Panc1 (cell line): ENCODE measurements at regions not wholly inside any gene's neighbourhood (a gene's known extent, or its start where the extent isn't known, plus 50 kb on each side); places are given as distances from the start of the nearest gene placed in this dataset.

Experiments used
- ATAC-seq: fragments of 200-7000 bp; cut with Tn5 transposase; 2 replicates; pipeline ENCODE4 v1.9.1; 2020; ENCODE audit warnings: mild to moderate bottlenecking, moderate library complexity
- BruUV-seq: library from RNA; stranded (reverse); fragments of 400-500 nt; replicated peaks from 2 replicates; lab custom pipeline; 2021; lab: Mats Ljungman, UMichigan
- CTCF ChIA-PET: fragments of 300-600 bp; sonication (Branson Sonifier 250); formaldehyde crosslinking; loops from one replicate; lab custom pipeline; 2022; ENCODE audit warnings: antibody characterized with exemption; lab: Charles Lee
- POLR2A ChIA-PET: fragments of 300-600 bp; sonication (Branson Sonifier 250); formaldehyde crosslinking; loops from one replicate; lab custom pipeline; 2022; ENCODE audit warnings: antibody characterized with exemption; lab: Charles Lee
- DNase-seq: peaks from one replicate; pipeline ENCODE4 v3.0.0-alpha.2; 2010; ENCODE audit warnings: low read depth, low spot score
- H3K27ac ChIP-seq: 2 replicates; pipeline ENCODE4 v1.5.1; 2011; ENCODE audit warnings: mild to moderate bottlenecking, low read length, inconsistent platforms
- H3K27me3 ChIP-seq: fragments of 200-500 bp; sonication (Bioruptor generic); 2 replicates; pipeline ENCODE4 v1.6.0; 2014; ENCODE audit warnings: low read length, inconsistent platforms; ENCODE audit not compliant: control insufficient read depth, insufficient read depth
- H3K36me3 ChIP-seq: fragments of 200-500 bp; sonication (Bioruptor generic); 2 replicates; pipeline ENCODE4 v1.5.1; 2014; ENCODE audit warnings: inconsistent platforms, mild to moderate bottlenecking, low read length, moderate library complexity; ENCODE audit not compliant: control insufficient read depth, insufficient read depth
- H3K4me1 ChIP-seq: 2 replicates; pipeline ENCODE4 v1.5.1; 2011; ENCODE audit warnings: inconsistent platforms, mild to moderate bottlenecking, low read length, moderate library complexity; ENCODE audit not compliant: control insufficient read depth, insufficient read depth
- H3K4me3 ChIP-seq, 2 experiments: 2 replicates each; pipeline ENCODE4 v1.5.1; 2011 to 2012; ENCODE audit warnings: low read depth in 2 of 2, low read length in 2 of 2, mild to moderate bottlenecking in 2 of 2, inconsistent platforms in 1 of 2, moderate library complexity in 1 of 2
- H3K9me3 ChIP-seq: fragments of 200-500 bp; sonication (Bioruptor generic); 2 replicates; pipeline ENCODE4 v1.5.1; 2014; ENCODE audit warnings: low read depth, mild to moderate bottlenecking, inconsistent platforms, low read length, moderate library complexity; ENCODE audit not compliant: control insufficient read depth, insufficient read depth
- POLR2AphosphoS5 ChIP-seq: IDR thresholded peaks from 2 replicates; pipeline ENCODE4 v1.6.1; 2012; ENCODE audit warnings: mild to moderate bottlenecking, low read depth, low read length, moderate library complexity
- SIN3A ChIP-seq: IDR thresholded peaks from 2 replicates; pipeline ENCODE4 v1.6.1; 2012; ENCODE audit warnings: low read depth, mild to moderate bottlenecking, low read length, moderate library complexity, borderline replicate concordance; ENCODE audit not compliant: insufficient read depth
- TCF7L2 ChIP-seq: IDR thresholded peaks from 2 replicates; pipeline ENCODE4 v1.6.1; 2011; ENCODE audit warnings: mild to moderate bottlenecking, low read depth, low read length, inconsistent platforms
- in situ Hi-C: cut with HindIII; loops from 2 replicates; pipeline ENCODE4 v1.10.0; 2016; ENCODE audit warnings: low sequenced_read_pairs, low pct_unique_long_range_greater_than_20kb
- intact Hi-C: fragments of 100-400 bp; cut with micrococcal nuclease; formaldehyde crosslinking; loops from one replicate; pipeline ENCODE4 v1.10.0; 2022; ENCODE audit not compliant: unreplicated experiment
- TF ChIP-seq, protein P1 (sequence below), 2 experiments: IDR thresholded peaks; 2 replicates each; pipeline ENCODE4 v1.6.1; 2011 to 2012; ENCODE audit warnings: low read depth in 2 of 2, control low read depth in 1 of 2, low read length in 1 of 2, mild to moderate bottlenecking in 1 of 2, moderate library complexity in 1 of 2; ENCODE audit not compliant: insufficient read depth in 1 of 2
- TF ChIP-seq, protein P2 (sequence below): fragments of 450-650 bp; IDR thresholded peaks from 2 replicates; pipeline ENCODE4 v1.5.1; 2017; ENCODE audit warnings: mild to moderate bottlenecking

DNA sequence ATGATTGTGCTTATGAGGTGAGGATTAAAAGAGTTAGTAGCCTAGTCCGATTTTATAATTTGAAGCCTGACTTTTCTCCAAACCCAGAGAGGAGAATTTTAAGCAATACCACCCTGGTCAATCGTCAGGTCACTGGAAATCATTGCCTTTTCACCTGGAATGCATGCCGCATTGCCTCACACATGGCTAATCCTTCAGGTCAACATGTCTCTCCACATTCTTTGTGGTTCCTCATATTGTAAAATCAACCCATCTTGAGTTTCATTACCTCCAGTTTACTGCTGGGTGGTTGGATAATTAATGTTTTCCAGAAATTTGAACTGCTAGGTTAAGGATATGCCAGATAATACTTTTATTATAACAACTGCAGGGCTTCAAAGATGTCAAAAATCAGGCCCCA lies 55.6 kb upstream of the SEMA3E start:
- CTCF ChIA-PET: no interaction called here
- Histone ChIP-seq H3K36me3 (no peaks in the 10 kb centered on the region), H3K27ac (no peak overlapping the region), H3K4me1 (no peaks in the 10 kb centered on the region), H3K4me3 (no peak overlapping the region), H3K27me3 (no peaks in the 10 kb centered on the region), H3K9me3 (0 out of 2 replicates have a peak, but pooled peaks cover 2% of the 10 kb centered on the region)
- in situ Hi-C loops: no loop called here
- POLR2A ChIA-PET: no interaction called here
- intact Hi-C loops: no loop called here
- TF ChIP-seq, protein P1, sequence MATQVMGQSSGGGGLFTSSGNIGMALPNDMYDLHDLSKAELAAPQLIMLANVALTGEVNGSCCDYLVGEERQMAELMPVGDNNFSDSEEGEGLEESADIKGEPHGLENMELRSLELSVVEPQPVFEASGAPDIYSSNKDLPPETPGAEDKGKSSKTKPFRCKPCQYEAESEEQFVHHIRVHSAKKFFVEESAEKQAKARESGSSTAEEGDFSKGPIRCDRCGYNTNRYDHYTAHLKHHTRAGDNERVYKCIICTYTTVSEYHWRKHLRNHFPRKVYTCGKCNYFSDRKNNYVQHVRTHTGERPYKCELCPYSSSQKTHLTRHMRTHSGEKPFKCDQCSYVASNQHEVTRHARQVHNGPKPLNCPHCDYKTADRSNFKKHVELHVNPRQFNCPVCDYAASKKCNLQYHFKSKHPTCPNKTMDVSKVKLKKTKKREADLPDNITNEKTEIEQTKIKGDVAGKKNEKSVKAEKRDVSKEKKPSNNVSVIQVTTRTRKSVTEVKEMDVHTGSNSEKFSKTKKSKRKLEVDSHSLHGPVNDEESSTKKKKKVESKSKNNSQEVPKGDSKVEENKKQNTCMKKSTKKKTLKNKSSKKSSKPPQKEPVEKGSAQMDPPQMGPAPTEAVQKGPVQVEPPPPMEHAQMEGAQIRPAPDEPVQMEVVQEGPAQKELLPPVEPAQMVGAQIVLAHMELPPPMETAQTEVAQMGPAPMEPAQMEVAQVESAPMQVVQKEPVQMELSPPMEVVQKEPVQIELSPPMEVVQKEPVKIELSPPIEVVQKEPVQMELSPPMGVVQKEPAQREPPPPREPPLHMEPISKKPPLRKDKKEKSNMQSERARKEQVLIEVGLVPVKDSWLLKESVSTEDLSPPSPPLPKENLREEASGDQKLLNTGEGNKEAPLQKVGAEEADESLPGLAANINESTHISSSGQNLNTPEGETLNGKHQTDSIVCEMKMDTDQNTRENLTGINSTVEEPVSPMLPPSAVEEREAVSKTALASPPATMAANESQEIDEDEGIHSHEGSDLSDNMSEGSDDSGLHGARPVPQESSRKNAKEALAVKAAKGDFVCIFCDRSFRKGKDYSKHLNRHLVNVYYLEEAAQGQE (IDR thresholded peaks at IDR 0.05; ENCODE audit: insufficient read depth in 1 of 2, low read depth in 2 of 2, low read length in 1 of 2): no peak
- TF ChIP-seq TCF7L2: no peak
- no peak for TF ChIP-seq SIN3A
- TF ChIP-seq, protein P2, sequence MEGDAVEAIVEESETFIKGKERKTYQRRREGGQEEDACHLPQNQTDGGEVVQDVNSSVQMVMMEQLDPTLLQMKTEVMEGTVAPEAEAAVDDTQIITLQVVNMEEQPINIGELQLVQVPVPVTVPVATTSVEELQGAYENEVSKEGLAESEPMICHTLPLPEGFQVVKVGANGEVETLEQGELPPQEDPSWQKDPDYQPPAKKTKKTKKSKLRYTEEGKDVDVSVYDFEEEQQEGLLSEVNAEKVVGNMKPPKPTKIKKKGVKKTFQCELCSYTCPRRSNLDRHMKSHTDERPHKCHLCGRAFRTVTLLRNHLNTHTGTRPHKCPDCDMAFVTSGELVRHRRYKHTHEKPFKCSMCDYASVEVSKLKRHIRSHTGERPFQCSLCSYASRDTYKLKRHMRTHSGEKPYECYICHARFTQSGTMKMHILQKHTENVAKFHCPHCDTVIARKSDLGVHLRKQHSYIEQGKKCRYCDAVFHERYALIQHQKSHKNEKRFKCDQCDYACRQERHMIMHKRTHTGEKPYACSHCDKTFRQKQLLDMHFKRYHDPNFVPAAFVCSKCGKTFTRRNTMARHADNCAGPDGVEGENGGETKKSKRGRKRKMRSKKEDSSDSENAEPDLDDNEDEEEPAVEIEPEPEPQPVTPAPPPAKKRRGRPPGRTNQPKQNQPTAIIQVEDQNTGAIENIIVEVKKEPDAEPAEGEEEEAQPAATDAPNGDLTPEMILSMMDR: no peak
- no peak for TF ChIP-seq POLR2AphosphoS5
- BruUV-seq: no TSS peak
- ATAC-seq: no peak
- DNase-seq: no peak

DNA sequence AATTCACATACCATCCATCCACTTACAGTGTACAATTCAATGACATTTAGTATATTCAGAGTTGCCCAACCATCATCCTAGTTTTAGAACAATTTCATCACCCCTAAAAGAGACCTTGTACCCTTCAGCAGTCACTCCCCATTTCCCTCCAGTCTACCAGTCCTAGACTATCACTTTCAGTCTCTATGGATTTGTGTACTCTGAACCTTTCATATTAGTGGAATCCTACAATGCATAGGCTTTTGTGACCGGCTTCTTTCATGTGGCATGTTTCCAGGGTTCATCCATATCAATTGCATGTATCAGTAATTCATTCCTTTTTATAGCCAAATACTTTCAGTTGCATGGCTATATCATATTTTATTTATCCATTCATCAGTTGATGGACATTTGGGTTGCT lies 53.5 kb upstream of the SEMA3E start:
- Histone ChIP-seq H3K4me3 (no peak overlapping the region), H3K4me1 (no peaks in the 10 kb centered on the region), H3K36me3 (no peaks in the 10 kb centered on the region), H3K9me3 (no peaks in the 10 kb centered on the region), H3K27ac (no peak overlapping the region), H3K27me3 (no peaks in the 10 kb centered on the region)
- BruUV-seq: no TSS peak
- intact Hi-C loops (no loop called here), in situ Hi-C loops (no loop called here)
- TF ChIP-seq, protein P2: no peak
- TF ChIP-seq POLR2AphosphoS5: no peak
- TF ChIP-seq TCF7L2: no peak
- TF ChIP-seq, protein P1 (IDR thresholded peaks at IDR 0.05; ENCODE audit: insufficient read depth in 1 of 2, low read depth in 2 of 2, low read length in 1 of 2): no peak
- no peak for TF ChIP-seq SIN3A
- DNase-seq (no peak), ATAC-seq (no peak)
- ChIA-PET CTCF (no interaction called here), POLR2A (no interaction called here)
